Colonic mucosa (tissue), 4 donors: ENCODE measurements at regions not wholly inside any gene's neighbourhood (a gene's known extent, or its start where the extent isn't known, plus 50 kb on each side); places are given as distances from the start of the nearest gene placed in this dataset.

Experiments used
- DNase-seq: peaks from one replicate; pipeline ENCODE4 v3.0.0-alpha.2; 2020
- H3K27ac ChIP-seq: fragments of 200-600 bp; one replicate; pipeline ENCODE4 v1.8.0; 2021
- H3K27me3 ChIP-seq: fragments of 200-600 bp; one replicate; pipeline ENCODE4 v1.8.0; 2021
- H3K36me3 ChIP-seq: fragments of 200-600 bp; one replicate; pipeline ENCODE4 v1.8.0; 2021
- H3K4me1 ChIP-seq: fragments of 200-600 bp; one replicate; pipeline ENCODE4 v1.8.0; 2021; ENCODE audit warnings: mild to moderate bottlenecking
- H3K4me3 ChIP-seq: fragments of 200-600 bp; one replicate; pipeline ENCODE4 v1.8.0; 2021
- H3K9ac ChIP-seq, 2 donors: one replicate each; pipeline ENCODE4 v1.7.0; 2013; ENCODE audit warnings: control low read depth in 2 of 2, low read depth in 2 of 2, low read length in 2 of 2
- H3K9me3 ChIP-seq: fragments of 200-600 bp; one replicate; pipeline ENCODE4 v1.8.0; 2021
- CTCF ChIP-seq: fragments of 200-600 bp; IDR thresholded peaks from one replicate; pipeline ENCODE4 v1.8.0; 2022; ENCODE audit warnings: antibody characterized with exemption, mild to moderate bottlenecking
- intact Hi-C: fragments of 100-400 bp; cut with DNase I; formaldehyde crosslinking; loops from one replicate; pipeline ENCODE4 v1.14.1; 2022
- donor health status: healthy.
- donor health status: DM: no; HTN: no; CAD: no.
- donor health status: DM: no; HTN: no; CAD: no.

- Histone ChIP-seq H3K9me3 (no peaks in the 10 kb centered on the region), H3K27me3 (no peaks in the 10 kb centered on the region), H3K36me3 (no peaks in the 10 kb centered on the region), H3K4me1 (no peaks in the 10 kb centered on the region), H3K4me3 (no peak overlapping the region), H3K9ac (no peak overlapping the region), H3K27ac (no peak overlapping the region)
- no peak for DNase-seq
- intact Hi-C loops: no loop called here
- no peak for TF ChIP-seq CTCF
Observed at GRCh38 chr4:133683967-133684366, 517.6 kb downstream of the PABPC4L start.

GRCh38 chr4:133668061-133668851 lies 519.2 kb downstream of the PCDH10 start:
- H3K36me3 ChIP-seq: no peaks in the 10 kb centered on the region
- H3K4me1 ChIP-seq: no peaks in the 10 kb centered on the region
- DNase-seq: no peak
- intact Hi-C loops: no loop called here
- H3K27me3 ChIP-seq: no peaks in the 10 kb centered on the region
- no peak overlapping the region for H3K4me3 ChIP-seq
- H3K27ac ChIP-seq: no peak overlapping the region
- H3K9ac ChIP-seq: no peak overlapping the region
- TF ChIP-seq CTCF: no peak
- H3K9me3 ChIP-seq: no peaks in the 10 kb centered on the region

- H3K27ac ChIP-seq: no peak overlapping the region
- intact Hi-C loops: no loop called here
- no peaks in the 10 kb centered on the region for H3K27me3 ChIP-seq
- DNase-seq: no peak
- no peaks in the 10 kb centered on the region for H3K4me1 ChIP-seq
- no peak for TF ChIP-seq CTCF
- H3K4me3 ChIP-seq: no peak overlapping the region
- no peak overlapping the region for H3K9ac ChIP-seq
- no peaks in the 10 kb centered on the region for H3K9me3 ChIP-seq
- no peaks in the 10 kb centered on the region for H3K36me3 ChIP-seq
Observed at GRCh38 chr4:133647206-133647605, 498.1 kb downstream of the PCDH10 start.

GRCh38 chr4:133641191-133641590 lies 492.1 kb downstream of the PCDH10 start:
- Histone ChIP-seq H3K9me3 (no peaks in the 10 kb centered on the region), H3K27me3 (no peaks in the 10 kb centered on the region), H3K4me3 (no peak overlapping the region), H3K27ac (no peak overlapping the region), H3K4me1 (no peaks in the 10 kb centered on the region), H3K36me3 (no peaks in the 10 kb centered on the region), H3K9ac (no peak overlapping the region)
- intact Hi-C loops: no loop called here
- TF ChIP-seq CTCF: no peak
- DNase-seq: no peak

- intact Hi-C loops: no loop called here
- Histone ChIP-seq H3K27ac (no peak overlapping the region), H3K36me3 (no peaks in the 10 kb centered on the region), H3K4me1 (no peaks in the 10 kb centered on the region), H3K9me3 (no peaks in the 10 kb centered on the region), H3K4me3 (no peak overlapping the region), H3K27me3 (no peaks in the 10 kb centered on the region), H3K9ac (no peak overlapping the region)
- DNase-seq: no peak
- TF ChIP-seq CTCF: no peak
Observed at GRCh38 chr4:133638751-133639150, 489.7 kb downstream of the PCDH10 start.
